ENCODE measurements at regions not wholly inside any gene's neighbourhood (a gene's known extent, or its start where the extent isn't known, plus 50 kb on each side); places are given as distances from the start of the nearest gene placed in this dataset.

- no peak for DNase-seq
Measured at GRCh38 chr6:1113916-1114540, 197.9 kb upstream of the FOXQ1 start.

DNA sequence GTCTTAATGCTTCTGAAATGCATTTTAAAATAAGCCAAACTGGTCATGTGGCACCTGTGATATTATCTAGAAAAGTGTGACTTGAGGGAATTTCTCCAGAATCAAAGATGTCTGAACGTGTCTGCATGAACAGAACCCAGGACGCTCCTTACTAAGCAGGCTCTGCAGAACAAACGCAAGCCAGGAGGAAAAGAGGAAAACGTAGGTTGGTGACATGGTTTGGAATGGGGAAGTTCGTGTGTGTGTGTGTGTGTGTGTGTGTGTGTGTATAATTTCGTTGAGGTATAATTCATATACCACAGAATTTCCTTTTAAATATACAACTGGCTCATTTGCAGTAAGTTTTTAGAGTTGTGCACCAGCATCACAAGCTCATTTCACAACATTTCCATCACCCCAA is 200.5 kb upstream of the FOXQ1 start:
- no peak for DNase-seq

GRCh38 chr6:1110941-1111349 is 201.0 kb upstream of the FOXQ1 start:
- DNase-seq = no peak

DNA sequence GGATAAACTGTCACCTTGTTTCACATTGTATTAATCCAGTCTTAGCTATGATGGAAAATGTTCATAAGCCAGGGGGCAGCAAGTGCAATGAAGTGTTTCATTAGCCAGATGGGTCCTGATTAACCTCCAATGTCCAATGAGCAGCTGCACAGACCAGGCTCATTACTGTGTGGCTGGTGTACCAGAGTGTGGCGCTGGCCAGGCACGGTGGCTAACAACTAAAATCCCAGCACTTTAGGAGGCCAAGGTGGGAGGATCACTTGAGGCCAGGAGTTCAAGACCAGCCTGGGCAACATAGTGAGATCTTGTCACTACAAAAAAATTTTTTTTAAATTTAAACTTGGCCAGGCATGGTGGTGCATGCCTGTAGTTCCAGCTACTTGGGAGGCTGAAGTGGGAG is 201.7 kb upstream of the FOXQ1 start:
- no peak for DNase-seq

DNA sequence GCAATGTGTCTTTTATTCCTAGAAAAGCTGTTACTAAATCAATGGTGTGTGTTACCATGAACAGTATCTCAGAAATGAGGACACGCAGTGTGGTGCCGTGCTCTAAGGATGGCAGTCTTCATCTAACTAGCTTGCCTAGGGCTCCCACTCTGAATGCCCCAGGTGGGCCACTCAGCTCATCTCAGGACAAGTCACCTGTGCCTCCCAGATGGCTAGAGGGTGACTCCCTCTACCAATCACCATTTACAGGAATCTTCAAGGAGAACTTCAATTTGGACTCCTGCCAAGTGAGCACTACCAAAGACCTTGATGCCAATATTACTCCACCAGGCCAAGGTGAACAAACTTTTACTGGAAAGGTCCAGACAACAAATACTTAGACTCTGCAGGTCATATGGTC is 202.8 kb upstream of the FOXQ1 start:
- DNase-seq = no peak

GRCh38 chr6:1108198-1108597 is 203.7 kb upstream of the FOXQ1 start:
- no peak for DNase-seq

DNA sequence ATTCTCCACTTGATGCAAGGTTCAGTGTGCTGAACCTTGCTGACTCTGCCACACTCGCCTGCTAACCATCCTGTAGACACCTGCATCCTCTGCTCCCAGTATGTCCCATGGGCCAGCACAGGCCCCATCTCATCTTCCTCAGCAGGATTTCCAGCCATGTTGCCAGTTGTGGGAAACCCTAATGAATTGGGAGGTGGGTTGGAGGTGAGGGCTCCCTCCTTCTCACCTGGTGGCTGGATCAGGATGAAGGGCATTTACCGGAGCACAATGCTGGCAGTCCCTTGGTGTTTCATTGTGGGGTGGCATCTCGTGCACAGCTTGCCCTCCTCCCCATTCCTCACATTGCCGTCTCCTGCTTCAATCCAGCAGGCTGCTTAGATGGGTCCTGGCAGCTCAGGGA is 204.3 kb upstream of the FOXQ1 start:
- no peak for DNase-seq

DNA sequence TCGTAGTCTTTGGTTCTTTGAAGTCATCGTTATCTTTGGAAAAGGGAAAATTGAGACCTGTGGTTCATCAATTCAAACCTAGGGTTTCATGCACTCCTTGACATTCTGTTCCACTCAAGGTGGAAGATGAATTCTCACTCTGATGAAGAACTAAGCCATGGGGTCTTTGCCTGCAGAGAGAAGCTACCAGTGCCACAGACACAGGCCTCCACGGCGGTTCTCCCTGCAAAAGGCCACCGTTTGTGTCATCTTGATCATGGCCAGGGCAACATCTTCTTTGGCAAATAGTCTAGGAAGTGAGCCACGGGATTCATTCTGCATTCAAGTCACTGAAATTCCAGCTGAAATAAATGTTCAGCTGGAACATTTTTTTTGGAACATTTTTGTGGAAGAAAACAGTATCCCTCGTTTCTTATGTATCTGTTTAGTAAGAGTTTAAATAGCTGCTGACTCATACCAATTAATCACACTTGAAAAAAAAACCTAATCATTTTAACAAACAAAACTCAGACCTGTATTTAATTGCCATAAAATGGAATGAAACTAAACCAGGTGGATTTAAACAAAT is 206.0 kb upstream of the FOXQ1 start:
- no peak for DNase-seq

GRCh38 chr6:1104988-1105670 is 206.8 kb upstream of the FOXQ1 start:
- no peak for DNase-seq

DNA sequence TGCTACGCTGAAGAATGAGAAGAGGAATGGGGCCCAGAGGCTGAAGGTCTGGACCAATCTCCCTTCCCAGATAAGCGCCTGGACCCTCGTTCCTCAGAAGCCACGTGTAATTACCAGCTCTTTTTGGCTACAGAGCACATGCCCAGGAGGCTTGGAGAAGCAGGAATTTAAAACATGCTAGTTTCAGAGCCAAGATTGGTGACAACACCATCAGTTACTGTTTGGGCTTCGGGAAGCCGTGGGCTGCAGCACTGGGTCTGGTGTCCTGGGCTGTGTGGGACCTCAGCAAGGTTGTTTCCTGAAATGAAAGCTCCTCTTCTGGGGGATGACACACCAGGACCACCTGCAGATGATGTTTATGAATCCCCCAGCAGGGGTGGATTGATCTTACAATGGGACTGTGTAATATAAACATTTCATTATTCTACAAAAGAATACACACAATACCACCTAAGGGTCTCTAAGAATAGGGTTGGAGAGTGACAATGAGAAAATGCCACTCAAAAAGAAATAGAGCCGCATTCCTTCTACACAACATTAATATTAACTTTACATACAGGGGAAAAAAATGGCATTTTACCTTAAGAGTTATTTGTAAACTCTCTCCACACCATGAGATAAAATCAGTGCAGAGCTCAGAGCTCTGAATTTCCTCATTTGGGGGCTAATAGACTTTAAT is 207.8 kb upstream of the FOXQ1 start:
- no peak for DNase-seq

GRCh38 chr6:1103021-1103420 is 208.9 kb upstream of the FOXQ1 start:
- DNase-seq = no peak

- DNase-seq = no peak
Measured at GRCh38 chr6:1100269-1100668, 211.6 kb upstream of the FOXQ1 start.

GRCh38 chr6:1099264-1099663 is 212.6 kb upstream of the FOXQ1 start:
- no peak for DNase-seq

GRCh38 chr6:1096967-1097765 is 214.7 kb upstream of the FOXQ1 start:
- no peak for DNase-seq

- no peak for DNase-seq
Measured at GRCh38 chr6:1094306-1094705, 217.6 kb upstream of the FOXQ1 start.

DNA sequence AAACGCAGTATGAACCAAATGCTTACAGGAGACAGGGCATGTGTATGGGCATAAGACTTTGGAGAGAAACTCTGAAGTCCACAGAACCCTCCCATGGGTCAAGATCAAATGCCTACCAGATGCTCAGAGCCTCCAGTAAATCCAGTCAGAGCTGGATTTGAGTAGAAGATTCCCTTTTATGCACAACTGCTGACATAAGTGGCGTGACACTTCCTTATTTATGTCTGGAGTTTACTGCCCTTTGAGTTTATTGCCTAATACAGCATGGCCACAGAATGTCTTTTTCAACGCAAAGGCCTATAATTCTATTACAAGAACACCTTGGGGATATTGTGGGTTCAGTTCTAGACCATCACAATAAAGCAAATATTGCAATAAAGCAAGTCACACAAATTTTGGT is 220.0 kb upstream of the FOXQ1 start:
- DNase-seq = no peak

DNA sequence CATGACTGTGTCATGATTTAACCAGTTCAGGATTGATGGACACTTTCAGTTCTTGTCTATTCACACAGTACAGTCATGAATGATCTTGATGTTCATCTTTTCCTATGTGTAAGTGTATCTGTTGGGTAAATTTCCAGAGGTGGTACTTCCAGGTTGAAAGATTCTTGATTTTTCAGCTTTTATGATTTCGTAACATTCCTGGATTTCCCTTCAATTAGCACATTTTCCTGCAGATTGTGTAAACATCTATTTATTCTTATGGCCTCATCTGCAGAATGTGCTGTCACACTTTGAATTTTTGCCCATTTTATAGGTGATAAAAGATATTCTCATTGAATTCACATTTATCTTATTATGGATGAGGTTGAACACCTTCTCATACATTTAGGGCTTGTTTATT is 222.0 kb upstream of the FOXQ1 start:
- DNase-seq = no peak

DNA sequence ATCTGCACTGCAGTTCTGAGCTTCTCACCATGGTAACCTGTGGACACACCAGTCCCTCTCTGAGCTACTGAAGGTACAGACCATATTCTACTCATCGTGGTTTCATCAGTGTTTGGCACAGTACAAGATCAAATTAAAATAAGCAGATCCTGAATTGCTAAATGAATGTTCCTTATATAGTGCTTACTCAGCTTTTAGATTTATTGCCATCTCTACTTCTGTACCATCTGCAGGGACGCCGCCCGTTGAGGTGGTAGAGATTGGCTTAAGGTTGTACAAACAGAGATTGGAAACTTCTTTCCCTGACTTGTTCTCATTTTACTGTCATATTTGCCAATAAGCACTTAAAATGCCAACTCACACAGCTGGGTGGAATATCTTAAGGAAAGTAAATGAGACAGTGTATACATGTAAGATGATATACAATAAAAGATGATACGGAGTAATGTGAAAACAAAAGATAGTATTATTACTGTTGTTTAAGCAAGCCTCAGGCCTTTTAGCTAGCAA is 223.4 kb upstream of the FOXQ1 start:
- DNase-seq = no peak

DNA sequence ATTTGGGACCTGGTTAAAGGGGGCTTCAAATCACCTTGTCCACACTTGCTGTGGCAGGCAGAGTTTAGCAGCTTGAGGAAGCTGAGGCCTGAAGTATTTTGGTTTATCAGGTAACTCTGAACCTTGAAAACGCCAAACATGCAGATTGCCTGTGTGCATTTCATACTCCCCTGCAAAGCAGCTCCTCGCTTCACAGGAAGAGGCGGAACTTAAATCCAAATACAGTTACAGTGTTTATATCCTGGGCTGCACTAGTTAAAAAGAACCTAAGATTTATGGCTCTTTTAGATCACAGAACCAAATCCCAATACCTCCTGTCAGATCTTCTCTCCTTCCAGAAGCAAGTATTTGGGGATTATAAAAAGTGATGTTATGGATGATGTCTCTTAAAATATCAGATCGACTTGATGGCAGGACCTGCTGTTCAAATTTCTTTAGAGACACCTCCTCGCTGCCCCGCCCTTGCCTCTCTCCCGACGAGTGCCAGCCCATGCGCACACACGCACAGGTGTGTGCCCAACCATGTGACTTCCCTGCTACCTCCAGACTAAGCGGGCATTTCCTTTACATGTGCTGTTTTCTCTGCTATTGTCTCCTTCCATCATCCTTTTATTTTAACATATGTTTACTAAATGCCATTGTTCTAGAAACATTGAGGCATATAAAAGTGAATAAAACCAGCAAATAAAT is 224.6 kb upstream of the FOXQ1 start:
- DNase-seq = no peak

DNA sequence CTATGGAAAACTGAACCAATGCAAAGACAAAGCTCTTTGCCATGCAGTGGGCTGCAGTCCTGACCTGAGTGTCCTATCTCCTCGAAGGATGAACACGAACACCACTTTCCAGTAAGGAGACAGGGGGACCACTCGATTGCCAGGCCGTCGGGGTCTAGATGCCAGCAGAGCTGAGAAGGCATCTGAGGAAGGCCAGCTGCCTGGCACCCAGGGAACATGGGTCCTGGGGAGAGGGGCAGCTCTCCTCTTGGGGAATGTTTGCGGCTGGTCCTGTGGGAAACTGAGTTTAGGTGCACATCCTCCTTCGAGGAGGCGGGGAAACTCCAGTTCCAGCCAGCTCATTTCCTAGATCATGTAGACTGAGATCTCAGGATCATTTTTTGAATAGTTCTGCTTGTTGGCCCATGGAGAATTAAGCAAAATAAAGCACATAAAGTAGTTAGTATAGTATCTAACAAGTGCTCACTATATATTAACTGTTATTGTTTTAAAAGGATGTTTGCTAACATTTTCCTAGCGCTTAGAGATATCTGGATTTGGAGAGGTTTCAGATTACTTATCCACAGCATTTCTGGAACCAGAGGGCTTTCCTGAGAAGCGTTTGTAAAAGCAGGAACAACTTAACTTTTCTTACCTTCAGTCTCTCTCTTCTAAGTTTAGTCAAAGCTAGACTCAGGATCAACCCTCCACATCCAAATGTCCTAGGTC is 225.3 kb upstream of the FOXQ1 start:
- no peak for DNase-seq

DNA sequence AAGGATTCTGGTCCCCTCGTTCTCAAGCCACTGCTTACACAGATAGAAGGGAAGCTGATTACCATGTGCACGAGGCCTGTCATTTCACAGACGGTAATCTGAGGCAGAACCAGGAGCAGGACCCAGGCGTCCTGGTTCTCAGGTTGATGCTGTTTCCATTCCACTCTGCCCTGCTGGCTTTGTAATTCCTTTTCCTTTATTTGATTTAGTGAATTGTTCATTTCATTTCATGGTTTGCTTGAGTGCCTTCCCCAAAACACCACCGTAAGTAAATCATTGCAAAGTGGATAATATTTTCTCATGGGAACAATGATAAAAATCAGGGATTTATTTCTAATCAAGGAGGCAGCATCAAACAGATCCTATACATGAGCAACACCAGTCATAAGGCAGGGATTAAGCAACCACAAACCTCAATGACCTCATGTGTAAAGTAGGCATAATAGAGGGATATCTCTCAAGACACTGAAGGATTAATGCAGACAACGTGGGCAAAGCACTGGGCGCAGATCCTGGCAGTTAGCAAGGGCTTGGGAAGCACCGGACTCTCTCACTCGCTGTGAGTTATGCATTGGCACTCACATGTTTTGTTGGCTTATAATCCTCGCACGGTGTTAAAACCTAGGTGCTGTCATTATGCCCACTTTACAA is 229.5 kb upstream of the FOXQ1 start:
- no peak for DNase-seq

Data from OCI-M1 (cell line).